ENCODE measurements at regions not wholly inside any gene's neighbourhood (a gene's known extent, or its start where the extent isn't known, plus 50 kb on each side); places are given as distances from the start of the nearest gene placed in this dataset.

DNA sequence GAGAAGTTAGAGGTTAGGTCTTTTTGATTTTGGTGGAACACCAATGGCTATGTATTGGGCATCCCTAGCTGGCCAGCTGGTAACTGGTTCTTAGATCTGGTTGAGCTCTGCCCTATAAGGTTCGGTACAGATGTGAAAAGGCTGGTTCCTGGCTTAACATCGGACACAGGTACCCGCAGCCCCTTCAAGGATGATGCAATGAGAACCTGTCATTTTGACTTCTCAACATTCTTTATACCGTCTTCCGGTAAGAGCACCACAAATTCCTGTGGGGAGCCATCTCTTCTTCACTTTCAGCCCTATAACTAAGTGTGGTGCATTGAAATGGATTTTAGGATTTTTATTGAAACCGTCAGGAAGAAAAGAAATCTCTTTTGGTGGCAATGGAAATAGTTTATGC, 222.8 kb downstream of the ADAMTS9 start:
- no peak for DNase-seq

DNA sequence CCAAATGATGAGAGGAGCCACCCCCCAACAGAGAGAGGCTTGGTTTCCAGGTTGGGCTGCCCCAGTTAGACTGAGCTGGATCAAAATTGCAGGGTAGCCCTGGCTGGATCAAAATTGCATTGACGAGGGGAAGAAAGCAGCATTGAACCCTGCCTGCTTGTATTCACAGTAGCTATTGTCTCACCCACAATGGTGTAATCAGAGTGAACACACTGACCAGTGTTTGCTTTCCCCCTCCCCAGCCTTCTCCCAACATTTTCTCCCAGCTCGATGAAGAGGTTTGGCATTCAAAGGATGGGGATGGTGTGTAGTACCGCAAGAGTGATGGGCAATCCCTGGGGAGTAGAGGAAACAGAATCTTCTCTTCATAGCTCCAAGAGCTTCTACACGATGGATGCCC, 223.8 kb downstream of the ADAMTS9 start:
- DNase-seq: no peak

DNA sequence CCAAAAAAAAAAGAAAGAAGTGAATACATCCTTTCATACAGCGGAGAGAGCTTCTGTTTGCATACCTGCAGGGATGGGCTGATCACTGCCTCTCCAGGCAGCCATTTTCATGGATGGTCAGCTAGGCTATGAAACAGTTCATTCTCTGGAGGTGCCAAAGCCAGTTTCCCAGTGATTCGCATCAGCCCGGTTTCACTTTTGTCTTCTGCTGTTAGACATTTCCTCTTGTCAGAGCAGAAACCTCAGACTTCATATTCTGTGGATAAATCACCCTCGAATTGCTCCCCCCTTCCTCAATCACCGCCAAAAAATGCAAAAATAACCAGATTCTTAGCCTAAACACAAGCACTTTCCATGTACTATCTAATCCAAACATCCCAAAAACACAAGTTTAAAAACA, 225.6 kb downstream of the ADAMTS9 start:
- DNase-seq: peak; percentile 87

DNA sequence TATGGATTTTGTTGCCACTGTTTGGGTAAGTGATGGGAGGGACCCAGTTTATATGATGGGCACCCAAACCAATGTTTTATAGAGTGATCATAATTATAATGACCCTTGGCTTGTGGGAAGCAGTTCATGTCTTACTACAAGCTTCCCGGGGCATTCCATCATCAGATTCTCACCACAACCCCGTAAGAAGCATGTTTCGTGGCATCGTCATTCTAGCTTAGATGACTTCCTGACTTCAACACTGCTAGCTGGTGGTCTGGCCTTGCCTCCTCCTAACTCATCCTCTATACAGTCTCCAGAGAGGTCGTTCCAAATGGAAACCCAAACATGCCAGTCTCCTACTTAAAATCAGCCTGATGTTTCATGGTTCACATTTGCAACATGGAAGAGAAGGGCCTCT, 226.9 kb downstream of the ADAMTS9 start:
- DNase-seq: peak; percentile 92

DNA sequence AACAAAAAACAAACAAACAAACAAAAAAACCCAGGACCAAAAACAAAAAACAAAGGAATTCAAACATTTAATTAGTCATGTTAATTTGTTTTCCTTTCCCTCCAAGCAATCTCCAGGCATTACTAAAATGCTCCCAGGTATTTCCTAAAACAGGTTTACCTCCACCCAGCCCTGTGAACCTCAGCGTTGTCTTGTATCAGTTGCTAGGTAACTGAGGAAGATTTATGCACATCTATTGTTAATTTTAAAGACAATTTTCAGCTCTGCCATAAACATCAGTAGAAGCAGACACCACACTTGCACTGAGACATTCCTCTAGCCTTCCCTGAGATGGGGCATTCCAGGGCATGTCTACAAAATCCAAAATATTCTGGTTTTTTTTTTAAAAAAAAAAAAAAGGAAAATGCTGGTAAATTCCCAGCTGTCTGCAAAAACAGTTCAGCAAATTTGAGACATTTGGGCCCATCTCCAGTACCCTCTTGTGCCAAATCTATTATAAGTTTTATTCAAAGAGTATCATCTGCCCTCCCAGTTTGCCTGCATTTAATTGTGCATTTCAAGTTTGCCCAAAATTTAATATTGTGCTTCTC, 227.6 kb downstream of the ADAMTS9 start:
- no peak for DNase-seq

DNA sequence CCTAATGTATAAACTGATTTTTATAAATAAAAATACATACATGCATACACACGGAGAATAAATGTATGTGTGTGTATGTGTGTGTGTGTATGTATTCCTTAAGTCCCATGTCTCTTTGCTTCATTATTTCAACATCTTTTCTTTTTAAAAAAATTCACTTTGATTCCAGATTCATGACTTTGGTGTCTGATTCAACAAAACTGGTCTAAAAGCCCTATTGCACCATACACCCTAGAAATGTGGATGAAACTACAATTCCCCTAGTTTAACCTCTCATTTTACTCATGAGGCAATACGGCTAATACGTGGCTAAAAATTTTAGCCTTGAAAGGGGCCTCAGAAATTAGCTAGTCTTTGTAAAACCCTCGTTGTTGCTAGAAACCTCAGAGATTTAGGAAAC, 228.1 kb downstream of the ADAMTS9 start:
- no peak for DNase-seq

DNA sequence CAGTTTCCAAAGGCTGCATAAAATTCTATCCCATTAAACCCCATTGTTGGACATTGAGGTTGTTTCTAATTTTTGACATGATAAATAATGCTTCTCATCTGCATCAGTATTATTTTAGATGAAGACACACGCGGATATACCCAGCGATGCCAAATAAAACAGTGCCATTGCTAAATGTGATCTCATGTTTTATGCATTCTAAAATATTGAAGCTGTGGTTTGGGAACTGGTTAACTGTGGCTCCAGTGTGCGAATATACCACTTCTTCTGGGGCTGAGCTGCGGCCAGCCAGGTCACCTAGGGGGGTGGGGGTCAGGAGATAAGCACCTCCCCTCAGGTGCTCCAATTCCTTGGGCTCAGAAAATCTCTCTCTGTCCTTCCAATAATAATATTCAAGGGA, 230.0 kb downstream of the ADAMTS9 start:
- no peak for DNase-seq

DNA sequence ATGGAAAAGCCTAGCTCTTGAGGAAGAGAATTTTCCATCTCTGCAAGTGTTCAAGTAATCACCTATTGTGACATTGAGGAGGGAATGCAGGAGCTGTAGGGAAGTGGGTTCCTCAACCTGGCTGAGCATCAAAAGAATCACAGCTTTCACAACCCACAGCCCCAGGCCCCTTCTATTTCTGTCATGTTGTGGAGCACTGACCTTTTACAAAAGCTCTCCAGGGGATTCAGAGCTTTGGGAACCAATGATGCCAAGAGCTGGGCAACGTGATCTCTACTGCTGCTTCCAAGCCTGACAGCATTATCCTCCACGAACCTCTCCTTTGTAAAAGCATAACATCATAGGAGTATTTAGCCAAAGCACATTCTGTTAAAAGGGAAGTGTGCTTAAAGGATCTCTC, 231.1 kb downstream of the ADAMTS9 start:
- DNase-seq: no peak

DNA sequence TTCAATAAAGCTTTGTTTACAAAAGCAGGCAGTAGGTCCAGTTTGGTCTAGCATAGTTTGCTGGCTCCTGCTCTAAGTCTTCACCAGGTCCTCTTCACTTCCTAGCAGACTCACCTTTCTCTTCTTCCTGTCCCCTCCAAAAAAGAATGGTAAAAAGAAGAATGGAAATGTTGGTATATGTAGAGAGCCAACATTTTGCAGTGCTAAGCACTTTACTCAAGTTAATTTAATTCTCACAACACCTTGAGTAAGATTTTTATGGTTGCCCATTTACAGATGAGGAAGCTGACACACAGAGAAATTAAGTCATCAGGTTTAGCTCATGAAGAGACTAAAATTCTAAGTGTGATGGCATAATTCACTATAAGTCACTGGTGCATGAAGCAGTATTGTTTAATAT, 230.1 kb upstream of the PRICKLE2 start:
- DNase-seq: no peak

DNA sequence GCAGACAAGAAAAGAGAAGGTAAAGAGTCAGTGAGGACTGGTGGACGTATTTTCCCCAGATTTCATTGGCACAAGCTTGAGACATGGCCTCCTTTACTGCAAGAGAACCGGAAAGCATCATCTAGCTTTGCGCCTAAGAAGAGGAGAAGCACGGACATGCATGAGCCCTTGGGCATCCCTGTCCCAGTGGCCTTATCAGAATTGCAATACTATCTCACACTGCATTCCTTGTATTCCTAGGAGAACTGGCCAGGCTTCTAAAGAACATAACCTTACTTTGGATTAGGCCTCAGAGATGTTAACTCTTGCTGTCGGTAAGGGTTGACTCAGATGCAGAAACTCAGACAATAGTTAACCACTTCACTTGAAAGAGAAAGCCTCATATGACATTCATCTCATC, 229.5 kb upstream of the PRICKLE2 start:
- DNase-seq: no peak

DNA sequence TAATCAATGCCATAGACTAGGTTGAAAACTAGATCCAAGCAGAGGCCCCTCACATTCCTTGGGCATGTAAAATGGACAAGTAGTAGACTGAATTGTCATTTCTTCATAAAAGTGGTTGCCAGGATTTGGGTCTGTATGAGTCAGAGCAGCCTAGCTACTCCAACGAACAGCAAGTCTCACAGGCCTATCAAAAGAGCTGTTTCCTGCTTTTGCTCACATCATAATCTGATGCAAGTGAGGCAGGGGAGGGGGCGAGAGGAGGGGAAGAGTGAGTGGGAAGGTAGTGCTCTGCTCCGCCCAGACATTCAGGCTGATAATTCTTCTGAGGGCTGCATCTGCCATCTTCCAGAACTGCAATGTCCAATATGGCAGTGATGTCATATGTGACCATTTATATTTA, 228.9 kb upstream of the PRICKLE2 start:
- DNase-seq: peak; percentile 49

DNA sequence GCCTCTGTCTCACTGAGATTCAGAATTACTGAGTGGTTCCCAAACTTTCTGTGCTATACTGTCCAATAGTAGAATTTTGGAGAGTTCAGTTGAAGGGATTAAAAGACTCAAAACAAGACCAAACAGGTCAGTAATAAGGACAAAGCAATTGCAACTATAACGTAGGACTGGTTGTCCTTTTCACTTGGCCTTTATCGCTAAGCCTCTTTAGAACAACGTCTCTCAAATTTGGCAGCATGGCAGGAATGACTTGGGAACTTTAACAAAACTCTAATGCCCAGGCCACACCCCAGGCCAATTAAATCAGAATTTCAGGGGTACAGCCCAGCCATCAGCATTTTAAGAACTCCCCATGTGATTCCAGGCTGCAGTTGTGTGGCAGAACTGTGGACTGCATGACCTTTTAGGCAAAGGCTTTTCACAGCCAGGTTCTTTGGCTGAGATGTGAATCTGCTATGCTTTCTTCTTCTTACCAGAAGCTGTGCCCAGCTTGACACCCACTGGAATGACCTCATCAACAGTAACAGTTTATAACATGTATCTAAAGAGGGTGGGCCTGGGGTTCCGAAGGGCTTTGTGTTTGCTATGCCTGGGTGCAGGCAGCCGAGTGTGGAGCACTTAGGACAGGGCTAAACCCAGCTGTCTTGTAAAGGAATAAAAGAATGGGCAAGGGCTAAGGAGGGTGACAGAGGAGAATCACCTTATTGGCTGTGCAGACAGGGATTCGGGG, 226.2 kb upstream of the PRICKLE2 start:
- DNase-seq: no peak

DNA sequence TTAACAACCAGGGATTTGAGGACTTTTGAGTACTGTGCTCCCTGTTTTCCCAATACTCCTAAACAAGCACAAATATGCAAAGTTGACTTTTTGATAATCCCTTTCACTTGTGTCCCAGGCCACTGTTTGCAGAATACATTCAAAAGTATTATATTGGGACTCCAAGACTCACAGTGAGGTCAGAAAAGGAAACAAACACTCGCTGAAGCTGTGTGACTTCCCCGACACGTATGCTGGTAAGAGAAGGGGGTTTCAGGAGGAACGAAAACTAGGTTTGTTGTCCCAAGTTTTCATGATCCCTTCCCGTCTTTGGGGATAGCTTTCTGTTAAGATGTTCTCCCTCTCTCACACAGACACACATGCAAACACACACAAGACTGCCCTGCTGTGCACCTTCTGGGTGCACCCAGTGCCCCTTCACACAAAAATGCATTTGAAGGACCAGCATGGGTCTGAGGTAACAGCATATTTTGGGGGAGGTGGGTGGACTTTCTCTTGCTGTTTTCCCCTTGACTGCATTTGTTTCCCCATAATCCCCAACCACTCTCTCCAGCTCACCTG, 225.2 kb upstream of the PRICKLE2 start:
- DNase-seq: no peak

DNA sequence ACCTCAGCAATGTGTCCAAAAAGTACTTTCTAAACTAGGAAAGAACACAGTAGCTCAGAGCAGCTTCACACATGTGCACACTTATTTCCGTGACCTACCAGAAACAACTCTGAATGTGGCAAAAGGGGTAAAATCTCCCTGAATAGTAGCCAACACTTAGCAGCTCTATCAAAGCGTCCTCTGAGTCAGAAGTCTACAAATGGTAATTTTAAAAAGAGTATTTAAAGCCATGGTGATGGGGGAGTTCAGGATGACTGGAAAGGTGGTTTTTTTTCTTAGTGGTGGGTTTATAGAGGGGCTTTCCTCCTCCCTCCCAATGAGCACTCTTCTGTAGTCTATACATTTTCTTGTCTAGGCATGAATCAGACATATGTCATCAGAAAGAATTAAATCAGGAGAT, 223.8 kb upstream of the PRICKLE2 start:
- no peak for DNase-seq

DNA sequence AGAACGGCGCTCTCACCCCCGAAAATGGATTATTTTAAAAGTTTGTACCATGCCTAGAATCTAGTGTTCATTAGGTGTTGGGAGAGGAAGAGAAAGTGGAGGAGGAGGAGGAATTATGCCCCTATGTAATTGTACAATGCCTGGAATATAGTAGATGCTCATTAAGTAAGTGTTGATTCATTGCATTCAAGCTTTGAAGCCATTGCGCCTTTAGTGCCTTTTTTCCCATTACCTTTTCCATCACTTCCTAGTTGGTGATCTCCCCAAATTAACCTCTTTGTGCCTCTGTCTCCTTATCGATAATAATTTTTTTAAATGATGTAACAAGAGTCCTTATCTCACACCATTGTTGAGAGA, 220.7 kb upstream of the PRICKLE2 start:
- DNase-seq: no peak

DNA sequence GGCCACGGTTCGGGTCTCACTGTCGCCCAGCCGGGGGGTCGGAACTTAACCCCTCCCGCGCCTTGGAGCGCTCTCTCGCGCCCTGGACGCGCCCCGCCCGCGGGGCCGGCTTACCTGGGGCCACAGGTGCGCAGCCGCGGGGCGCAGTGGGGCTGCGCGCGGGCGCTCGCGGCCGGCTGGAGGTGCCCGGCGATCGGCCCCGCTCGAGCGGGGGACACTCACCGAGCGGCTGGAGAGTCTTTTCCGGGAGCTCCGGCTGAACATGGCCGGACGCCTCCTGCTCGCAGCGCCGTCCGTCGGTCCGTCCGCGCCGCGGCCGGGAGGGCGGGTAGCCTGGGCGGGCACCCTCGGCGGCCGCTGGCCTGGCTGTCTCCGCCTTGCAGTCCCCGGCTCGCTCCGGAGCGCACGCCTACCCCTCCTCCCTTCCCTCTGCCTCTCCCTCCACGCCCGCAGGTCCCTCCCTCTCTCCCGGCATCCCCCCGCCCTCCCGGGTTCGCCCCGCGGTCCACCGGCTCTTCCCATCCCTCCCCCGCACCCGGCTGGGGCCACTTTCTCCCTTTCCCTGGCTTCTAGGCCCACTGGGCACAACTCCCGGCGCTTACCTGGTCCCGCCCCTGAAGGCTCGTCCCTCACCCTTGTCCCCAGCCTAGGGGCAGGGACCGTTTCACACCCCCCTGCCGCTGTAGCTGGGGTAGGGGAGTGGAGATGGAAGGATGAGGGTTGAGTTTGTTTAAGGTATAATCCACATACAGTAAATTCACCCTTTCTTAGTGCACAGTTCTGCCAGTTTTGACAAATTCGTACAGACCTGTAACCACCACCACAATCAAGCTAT, 220.1 kb upstream of the PRICKLE2 start:
- peak; percentile 38 for DNase-seq

DNA sequence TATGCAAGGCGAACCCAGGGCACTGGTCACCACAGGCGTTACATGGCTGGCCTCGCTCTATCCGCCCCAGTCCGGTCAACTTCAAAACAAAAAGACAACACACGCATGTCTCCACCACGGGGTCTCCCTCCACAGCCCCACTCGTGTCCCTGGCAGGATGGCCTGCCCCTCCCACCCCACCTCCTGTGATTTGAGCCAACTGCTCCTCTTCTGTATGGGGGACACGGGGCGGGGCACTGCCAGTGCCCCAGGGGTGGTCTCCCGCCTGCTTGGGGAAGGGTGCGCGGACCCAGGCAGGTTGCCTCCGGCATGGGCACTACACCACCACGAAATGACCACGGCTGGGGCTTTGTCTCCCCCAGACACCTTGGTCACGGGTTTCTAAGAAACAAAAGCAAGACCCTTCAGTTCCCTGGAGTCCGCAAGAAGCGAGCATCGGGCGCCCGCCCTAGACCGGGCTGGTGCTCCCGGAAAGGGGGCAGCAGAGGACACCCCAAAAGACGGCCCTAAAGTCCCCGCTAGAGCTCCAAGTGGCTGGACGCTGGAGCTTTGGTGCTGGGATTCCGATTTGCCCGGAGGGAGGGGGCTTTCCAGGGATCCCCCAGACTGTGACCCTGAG, 219.3 kb upstream of the PRICKLE2 start:
- DNase-seq: no peak

DNA sequence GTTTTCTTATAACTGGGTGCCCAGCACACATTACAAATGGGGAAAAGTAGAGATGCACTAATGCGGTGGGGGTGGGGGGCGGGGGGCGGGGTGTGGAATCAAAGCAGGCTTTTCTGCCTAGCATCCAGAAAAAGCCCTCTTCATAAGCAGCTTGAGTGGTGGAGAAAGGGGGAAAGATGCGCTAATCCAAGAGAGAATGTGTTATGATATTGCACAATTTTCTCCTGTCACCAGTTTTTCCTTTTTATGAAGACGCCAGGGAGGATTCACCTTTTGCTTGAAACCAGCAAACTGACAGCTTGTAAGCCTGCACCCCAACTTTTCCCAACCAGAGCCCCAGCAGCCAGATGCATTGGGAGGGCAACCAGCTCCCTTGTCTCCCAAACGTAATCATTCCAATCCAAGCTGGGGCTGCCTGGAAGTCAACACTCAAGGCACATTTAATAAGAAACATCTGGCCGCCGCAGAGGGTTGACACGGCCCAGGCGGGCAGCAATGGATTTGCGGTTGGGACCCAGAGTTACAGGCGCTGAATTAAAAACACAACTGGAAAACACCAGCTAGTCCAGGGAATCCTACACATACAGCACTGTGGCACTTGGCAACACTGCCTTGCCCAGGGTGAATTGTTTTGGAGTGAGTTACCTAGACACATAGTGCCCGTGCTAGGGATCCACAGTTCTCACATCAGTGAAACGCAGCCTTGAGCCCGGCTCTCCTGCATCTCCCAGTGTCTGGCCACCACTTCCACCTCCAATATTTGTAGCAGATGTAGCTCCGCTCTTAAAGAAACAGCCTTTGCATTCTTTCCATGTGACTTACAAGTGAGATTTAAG, 218.5 kb upstream of the PRICKLE2 start:
- DNase-seq: peak; percentile 74

DNA sequence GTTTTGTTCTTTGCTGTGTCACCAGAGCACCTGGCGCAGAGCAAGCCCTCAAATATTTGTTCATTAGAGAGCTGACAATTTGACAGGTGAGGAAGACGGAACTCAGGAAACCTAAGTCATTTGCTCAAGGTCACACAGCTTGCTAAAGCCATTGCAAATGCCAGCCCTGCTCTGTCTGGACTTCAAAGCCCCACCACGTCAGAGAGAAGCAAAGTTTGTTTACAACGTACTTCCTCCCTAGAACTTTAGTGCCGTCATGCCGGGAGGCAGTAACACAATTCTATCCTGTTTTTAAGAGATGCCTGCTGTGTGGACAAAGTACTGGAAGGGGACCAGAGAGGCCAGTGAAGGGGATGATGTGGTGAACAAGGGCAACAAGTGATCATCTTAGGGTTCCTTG, 216.6 kb upstream of the PRICKLE2 start:
- no peak for DNase-seq

DNA sequence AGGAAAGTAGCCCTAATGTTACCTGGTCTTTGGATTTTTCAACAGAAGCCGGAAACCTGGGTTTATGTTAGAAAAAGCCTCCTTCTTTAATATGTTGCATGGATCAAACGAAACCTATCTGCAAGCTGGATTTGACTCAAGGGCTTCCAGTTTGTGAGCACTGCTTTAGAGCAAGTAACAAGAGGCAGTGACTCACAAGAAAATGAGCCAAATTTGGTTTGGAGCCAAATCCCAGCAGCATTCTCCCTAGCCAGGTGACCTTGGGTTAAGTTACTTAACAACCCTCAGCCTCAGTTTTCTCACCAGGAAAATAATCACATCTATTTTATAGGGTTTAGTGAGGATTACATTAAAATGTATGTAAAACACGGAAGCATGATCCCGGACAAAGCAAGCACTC, 215.2 kb upstream of the PRICKLE2 start:
- peak; percentile 67 for DNase-seq

DNA sequence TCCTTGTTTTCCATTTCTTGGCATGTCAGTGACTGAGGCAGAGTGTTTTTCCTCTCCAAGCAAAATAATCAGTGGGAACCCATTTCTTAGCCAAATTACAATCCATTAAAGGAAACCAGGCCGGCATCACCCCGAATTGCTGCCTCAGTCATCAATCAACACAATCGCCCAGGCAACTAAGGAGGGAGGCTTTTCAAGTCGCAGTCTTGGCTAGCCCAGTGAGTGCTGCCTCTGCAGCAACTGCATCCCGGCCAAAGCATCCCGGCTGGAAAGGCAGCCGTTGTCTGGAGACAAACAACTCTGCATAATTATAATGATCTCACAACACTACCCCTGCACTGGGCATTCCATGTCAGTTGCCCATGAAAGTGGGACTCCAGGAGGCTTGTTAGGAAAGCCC, 213.5 kb upstream of the PRICKLE2 start:
- no peak for DNase-seq

DNA sequence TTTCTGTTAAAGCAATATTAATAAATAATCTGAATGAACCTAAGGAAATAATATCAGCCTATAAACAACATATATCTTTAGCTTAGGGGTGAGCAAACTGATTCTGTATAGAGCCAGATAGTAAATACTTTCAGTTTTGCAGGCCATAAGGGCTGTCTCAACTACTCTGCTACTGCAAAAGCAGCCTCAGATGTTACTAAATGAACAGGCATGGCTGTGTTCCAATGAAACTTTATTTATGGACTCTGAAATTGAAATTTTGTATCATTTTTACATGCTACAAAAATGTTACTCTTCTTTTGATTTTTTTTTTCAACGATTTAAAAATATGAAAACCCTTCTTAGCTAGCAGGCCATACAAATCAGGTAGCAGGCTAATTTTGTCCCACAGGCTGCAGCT, 212.8 kb upstream of the PRICKLE2 start:
- DNase-seq: no peak

DNA sequence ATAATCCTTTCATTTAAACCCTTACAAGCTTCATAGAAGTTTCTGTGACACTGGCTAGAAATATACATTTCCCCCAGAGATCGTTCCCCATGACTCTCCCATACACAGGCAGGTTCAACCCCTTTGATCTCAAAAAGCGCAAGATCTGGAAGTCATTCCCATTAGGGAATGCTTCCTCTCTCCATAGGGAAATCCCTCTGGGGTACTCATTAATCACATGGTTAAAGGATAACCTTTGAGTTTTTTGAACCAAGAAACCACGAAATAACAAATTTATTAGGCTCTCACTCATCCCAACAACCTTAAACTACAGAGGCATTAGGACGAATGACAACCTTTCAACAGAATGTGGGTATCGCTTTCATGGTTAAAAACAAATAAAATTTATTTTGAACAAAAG, 211.9 kb upstream of the PRICKLE2 start:
- DNase-seq: no peak
